HG03558 (cell line): ENCODE measurements at regions not wholly inside any gene's neighbourhood (a gene's known extent, or its start where the extent isn't known, plus 50 kb on each side); places are given as distances from the start of the nearest gene placed in this dataset.
"Not testable (repeated sequence)": the region's sequence is repeated elsewhere in the genome, so short reads cannot be mapped to it uniquely, and the experiment has no call there.

Experiments used
- ATAC-seq: cut with Tn5 transposase; IDR thresholded peaks from one replicate; pipeline ENCODE4 v1.9.1; 2021; ENCODE audit warnings: moderate number of reproducible peaks; ENCODE audit not compliant: unreplicated experiment; ENCODE audit errors: extremely low read depth

- not testable (repeated sequence) for ATAC-seq
These were observed 316.7 kb downstream of the RPLP1 start for GRCh38 chr15:69769336-69769735.

DNA sequence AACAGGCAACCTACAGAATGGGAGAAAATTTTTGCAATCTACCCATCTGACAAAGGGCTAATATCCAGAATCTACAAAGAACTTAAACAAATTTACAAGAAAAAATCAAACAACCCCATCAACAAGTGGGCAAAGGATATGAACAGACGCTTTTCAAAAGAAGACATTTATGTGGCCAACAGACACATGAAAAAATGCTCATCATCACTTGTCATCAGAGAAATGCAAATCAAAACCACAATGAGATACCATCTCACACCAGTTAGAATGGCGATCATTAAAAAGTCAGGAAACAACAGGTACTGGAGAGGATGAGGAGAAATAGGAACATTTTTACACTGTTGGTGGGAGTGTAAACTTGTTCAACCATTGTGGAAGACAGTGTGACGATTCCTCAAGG lies 321.6 kb downstream of the RPLP1 start:
- ATAC-seq: not testable (repeated sequence)

DNA sequence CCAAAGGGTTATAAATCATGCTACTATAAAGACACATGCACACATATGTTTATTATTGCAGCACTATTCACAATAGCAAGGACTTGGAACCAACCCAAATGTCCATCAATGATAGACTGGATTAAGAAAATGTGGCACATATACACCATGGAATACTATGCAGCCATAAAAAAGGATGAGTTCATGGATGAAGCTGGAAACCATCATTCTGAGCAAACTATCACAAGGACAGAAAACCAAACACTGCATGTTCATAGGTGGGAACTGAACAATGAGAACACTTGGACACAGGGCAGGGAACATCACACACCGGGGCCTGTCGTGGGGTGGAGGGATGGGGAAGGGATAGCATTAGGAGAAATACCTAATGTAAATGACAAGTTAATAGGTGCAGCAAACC lies 322.1 kb downstream of the RPLP1 start:
- not testable (repeated sequence) for ATAC-seq

- no peak for ATAC-seq
These were observed 320.4 kb downstream of the TLE3 start for GRCh38 chr15:69777356-69777755.

GRCh38 chr15:69780374-69780773 lies 317.3 kb downstream of the TLE3 start:
- no peak for ATAC-seq

- no peak for ATAC-seq
These were observed 316.7 kb downstream of the TLE3 start for GRCh38 chr15:69780981-69781380.

DNA sequence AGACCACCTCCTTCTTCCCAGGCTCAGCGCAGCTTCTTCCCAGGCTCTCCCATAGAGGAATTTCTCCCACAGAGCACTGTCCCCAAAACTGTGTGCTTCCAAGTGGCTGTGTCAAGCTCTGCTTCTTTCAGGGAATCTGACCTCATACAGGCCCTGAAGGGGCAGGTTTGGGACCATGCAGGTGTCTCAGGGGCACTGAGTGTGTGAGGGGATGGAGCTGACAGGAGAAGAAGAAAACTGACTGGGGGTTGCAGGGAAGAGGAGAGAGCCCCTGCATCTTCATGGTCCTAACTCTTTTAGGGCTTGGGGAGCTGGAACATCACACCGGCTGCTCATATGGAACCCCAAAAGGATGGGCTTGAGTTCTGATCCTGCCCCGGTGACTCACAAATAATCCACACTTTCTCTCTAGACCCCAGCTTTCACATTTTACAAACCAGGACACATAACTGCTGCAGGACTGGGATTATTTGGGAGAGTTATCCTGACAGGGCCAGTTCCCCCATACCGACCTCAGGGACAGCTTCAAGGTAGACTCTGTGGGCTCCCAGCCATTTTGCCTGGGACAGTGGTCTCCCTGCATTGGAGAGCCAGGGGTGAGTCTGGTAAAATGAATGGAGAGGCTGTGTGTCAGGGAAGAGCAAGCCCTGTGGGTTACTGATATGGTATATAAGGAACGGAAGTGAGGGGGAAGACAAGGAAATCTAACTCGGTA lies 316.1 kb downstream of the TLE3 start:
- ATAC-seq: no peak

- ATAC-seq: no peak
These were observed 315.5 kb downstream of the TLE3 start for GRCh38 chr15:69782139-69782658.

- no peak for ATAC-seq
These were observed 314.9 kb downstream of the TLE3 start for GRCh38 chr15:69782809-69783208.

DNA sequence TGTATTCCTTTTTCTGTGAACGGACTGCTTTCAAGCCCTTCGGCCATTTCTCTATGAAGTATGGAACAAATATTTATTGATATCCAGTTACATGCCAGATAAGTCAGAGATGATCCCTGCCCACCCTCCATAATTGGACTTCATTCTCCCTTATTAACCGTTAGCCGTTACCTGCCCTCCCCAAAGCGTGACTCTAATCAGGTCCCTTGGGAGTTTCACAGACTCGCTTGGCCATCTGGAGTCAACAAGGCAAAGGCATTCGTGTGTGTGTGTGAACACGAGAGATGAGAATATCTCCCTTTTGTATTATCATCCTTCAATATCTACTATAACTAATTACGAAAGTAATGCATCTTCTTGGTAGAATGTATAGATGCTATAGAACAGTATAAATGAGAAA lies 314.5 kb downstream of the TLE3 start:
- no peak for ATAC-seq

DNA sequence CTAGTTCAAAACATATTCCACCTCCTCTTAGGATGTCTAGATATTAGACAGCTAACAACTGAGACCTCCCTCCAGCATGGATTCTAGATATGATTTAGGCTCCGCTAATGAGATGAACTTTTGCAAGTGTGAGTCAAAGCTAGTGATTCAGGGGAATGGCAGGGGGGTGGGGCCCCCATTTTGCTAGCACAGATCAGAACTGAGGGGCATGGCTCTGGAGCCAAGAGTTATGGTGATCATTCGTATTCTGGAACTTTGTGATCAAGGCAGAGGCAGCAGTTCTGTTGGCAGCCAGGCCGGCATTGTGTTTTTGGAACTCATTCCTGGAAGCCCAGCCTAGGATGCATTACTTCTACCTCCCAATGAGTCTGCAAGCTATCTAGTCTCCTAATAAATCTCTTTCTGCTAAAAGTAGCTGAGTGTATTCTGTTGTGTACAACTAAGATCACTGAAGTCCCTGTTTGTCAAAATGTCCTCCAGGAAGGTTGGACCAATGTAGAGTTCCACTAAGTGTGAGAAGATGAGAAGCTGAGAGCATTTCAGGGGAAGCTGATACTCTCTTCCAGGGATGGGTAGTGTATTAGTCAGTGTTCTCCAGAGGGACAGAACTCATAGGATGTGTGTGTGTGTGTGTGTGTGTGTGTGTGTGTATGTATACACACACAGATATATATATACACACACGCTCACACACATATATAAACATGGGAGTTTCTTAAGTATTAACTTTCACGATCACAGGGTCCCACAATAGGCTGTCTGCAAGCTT lies 312.7 kb downstream of the TLE3 start:
- no peak for ATAC-seq

DNA sequence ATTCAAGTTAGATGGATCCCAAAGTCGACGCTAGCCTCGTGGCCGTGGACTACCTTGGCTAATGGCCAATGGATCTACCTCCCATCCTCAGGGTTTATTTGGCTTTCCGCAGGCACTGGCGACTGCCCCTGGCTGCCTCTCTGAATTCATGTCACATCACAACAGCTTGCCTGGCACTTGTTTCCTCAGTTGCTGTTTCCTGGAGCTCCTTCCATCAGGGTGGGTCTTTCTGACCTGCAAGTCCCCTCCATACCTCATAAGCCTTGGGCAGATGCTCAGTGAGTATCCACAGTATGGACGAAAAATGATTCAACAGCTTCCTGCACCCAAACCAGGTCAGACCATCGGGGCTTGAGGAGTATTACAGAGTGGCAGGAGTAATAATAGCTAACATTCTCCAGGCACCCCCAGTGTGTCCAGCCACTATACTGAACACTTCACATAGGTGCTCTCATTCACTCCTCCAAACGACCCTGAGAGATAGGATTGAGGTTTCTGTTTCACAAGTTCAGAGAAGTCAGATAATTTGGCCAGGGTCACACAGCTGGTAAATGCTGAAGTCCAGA lies 311.5 kb downstream of the TLE3 start:
- no peak for ATAC-seq

DNA sequence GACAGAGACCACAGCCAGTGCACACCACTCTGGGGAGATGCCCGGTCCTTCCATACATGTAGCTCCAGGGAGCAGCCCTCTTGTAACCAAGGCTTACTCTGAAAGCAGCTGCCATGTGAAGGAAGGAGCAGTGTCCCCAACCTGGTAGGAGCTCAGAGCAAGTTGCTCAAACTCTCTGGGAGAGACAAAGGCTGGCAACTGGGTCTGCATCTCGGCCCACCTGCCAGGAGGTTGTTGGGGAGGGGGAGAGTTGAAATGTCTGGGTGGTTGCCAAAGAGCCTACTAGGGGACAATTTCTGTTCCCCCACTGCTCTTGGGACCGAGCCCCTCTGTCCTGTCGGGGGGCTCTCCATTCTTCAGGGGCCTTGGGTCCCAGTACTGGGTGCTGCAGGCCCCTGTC lies 309.9 kb downstream of the TLE3 start:
- ATAC-seq: no peak

DNA sequence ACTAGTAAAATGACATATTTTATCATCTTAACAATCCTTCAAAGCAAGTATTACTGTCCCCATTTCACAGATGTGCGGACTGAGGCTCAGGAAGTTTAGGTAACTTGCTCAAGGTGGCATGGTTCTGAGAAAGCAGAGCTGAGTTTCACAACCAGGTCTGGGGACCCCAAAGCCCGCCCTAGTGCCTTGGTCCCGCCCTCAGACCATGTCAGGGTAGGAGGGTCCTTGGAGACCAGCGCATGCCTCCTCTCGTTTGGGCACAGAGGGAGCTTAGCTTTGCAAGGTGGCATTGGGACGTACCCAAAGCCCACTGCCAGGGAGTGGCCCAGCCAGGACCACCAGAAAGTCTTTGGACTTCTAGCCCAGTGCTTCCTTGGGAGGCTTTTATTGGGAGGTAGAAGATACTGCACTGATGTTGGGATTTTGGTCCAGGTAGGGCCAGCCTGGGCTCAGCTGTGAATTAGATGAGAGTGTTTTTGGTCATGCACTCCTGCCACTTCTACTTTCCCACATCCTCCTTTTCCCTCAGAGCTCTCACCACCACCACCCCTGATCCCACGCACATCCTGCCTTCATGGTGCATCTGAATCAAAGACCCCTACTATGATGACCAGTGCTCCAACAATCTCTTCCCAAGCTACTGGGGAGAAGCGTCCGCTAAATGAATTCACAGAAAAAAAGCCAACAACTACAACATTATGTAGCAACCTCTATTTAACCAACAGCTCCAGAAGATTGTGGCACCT lies 307.9 kb downstream of the TLE3 start:
- ATAC-seq: no peak

DNA sequence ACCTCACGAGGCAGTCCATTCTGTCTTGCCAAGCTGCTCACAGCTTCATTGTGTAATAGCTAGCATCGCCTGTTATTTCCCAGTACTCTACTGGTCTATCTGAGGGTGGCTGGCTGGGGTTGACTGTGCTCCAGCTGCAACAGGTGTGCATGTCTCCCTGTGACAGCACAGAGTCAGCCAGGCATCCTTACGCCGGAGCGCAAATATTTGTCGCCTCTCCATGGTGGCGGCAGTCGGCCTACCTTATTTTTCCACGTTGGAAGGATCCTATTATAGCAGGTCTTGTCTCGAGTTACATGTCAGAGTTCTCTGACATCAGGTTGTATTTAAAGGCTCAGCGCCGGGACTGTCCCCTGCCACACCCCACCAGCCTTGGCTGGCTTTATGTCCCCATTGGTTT lies 307.1 kb downstream of the TLE3 start:
- no peak for ATAC-seq

- no peak for ATAC-seq
These were observed 304.9 kb downstream of the TLE3 start for GRCh38 chr15:69792823-69793222.

DNA sequence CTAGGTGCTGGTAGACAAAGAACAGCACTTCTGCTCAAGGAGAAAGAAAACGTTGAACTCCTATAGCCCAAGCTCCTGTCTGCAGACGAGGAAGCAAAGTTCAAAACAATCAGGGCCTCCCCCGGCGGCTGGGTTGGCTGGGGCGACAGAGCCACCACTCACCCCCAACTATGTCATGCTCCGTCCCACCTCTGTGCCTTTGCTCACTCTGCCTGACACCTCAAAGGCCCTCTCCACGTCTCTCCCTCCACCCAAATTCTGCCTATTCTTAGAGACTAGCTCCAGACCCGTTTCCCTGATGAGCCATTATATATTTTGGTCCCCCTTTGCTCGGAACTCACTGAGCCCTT lies 304.3 kb downstream of the TLE3 start:
- no peak for ATAC-seq

DNA sequence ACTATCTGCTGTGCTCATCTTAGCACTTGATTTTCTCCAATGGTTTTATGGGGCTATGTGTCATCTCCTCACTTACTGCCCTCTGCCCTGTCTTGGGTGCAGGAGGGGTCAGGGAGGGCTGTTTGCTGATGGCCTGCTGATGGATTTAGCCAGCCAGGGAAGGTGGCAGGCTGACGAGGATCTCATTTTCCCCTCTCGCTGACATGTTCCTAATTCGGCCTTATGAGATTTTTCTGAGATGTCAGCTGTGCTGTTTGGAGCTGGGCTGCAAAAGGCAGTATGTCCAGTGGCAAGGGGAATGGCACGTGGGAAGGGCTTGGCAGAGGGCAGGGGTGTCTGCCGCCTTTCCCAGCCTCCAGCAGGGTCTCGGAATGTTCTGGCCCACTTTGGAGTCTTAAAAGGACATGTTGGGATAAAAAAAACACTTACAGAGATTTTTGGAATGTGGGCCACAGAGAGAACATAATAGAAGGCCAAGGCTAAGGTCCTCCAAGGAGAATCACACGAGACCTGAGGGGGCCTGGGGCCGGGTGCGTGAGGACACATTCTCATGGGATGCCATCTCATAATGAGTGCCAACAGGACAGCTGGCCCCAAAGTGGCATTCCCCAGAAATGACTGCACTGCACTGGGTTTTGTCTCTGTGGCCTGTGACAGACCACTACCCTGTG lies 303.8 kb downstream of the TLE3 start:
- no peak for ATAC-seq

- ATAC-seq: no peak
These were observed 302.9 kb downstream of the TLE3 start for GRCh38 chr15:69794645-69795469.
